Effector memory CD4-positive, alpha-beta T cell (primary cell): ENCODE measurements at regions not wholly inside any gene's neighbourhood (a gene's known extent, or its start where the extent isn't known, plus 50 kb on each side); places are given as distances from the start of the nearest gene placed in this dataset.

Experiments used
- DNase-seq, 3 donors: peaks; one replicate each; pipeline ENCODE4 v3.0.0-alpha.2; 2020
- H3K27ac ChIP-seq: 2 replicates; pipeline ENCODE4 v1.7.0; 2013; ENCODE audit warnings: mild to moderate bottlenecking, low read length, moderate library complexity; ENCODE audit not compliant: insufficient read depth, poor library complexity, severe bottlenecking
- H3K27me3 ChIP-seq: replicated peaks from 2 replicates; pipeline ENCODE4 v1.7.0; 2013; ENCODE audit warnings: mild to moderate bottlenecking, low read length; ENCODE audit not compliant: insufficient read depth, control insufficient read depth, poor library complexity, severe bottlenecking
- H3K36me3 ChIP-seq: 2 replicates; pipeline ENCODE4 v1.7.0; 2013; ENCODE audit warnings: mild to moderate bottlenecking, low read length, moderate library complexity; ENCODE audit not compliant: control insufficient read depth, insufficient read depth
- H3K4me1 ChIP-seq: 2 replicates; pipeline ENCODE4 v1.7.0; 2013; ENCODE audit warnings: low read length, mild to moderate bottlenecking; ENCODE audit not compliant: control insufficient read depth, insufficient read depth, poor library complexity, severe bottlenecking
- H3K4me3 ChIP-seq: 2 replicates; pipeline ENCODE4 v1.7.0; 2013; ENCODE audit warnings: low read length, low read depth, mild to moderate bottlenecking; ENCODE audit not compliant: insufficient read depth, poor library complexity, severe bottlenecking
- H3K9me3 ChIP-seq: 2 replicates; pipeline ENCODE4 v1.7.0; 2013; ENCODE audit warnings: mild to moderate bottlenecking, low read length, moderate library complexity; ENCODE audit not compliant: control insufficient read depth

DNA sequence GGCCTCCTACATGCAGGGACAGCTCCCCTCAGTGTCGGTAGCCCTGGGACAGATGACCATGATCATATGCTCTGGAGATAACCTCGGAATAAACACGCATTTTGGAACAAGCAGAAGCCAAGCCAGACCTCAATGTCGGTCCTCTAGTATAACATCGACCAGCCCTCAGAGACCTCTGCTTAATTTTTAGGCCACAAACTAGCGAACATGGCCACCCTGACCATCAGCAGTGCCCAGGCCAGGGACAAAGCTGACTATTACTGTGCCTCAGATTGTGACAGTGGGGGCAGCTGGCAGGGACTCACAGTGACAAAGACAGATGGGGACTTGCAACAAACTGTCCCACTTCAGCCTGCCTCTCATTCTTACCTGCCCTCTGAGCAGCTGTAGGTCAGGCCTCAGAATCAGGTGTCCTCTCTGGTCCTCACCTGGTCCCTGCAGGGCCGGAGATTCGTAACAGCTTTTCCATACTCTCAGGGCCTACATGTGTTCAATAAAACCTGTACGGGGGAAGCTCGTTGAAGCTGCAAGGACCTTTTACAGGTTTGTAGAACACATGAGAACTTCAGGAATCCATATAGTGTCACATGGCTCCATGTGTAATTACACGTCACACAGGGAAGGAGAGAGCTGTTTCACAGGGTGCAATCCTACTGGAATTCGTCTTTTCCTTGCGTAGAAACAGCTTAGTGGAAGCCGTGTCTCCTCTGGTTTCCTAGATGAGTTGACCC, 72.8 kb upstream of the IGLL5 start:
- no peak overlapping the region for H3K27ac ChIP-seq
- H3K9me3 ChIP-seq: no peaks in the 10 kb centered on the region
- H3K4me3 ChIP-seq: no peak overlapping the region
- H3K4me1 ChIP-seq: peaks cover 58% of the 10 kb centered on the region
- no peak for DNase-seq
- H3K36me3 ChIP-seq: no peaks in the 10 kb centered on the region
- H3K27me3 ChIP-seq: no peaks in the 10 kb centered on the region

DNA sequence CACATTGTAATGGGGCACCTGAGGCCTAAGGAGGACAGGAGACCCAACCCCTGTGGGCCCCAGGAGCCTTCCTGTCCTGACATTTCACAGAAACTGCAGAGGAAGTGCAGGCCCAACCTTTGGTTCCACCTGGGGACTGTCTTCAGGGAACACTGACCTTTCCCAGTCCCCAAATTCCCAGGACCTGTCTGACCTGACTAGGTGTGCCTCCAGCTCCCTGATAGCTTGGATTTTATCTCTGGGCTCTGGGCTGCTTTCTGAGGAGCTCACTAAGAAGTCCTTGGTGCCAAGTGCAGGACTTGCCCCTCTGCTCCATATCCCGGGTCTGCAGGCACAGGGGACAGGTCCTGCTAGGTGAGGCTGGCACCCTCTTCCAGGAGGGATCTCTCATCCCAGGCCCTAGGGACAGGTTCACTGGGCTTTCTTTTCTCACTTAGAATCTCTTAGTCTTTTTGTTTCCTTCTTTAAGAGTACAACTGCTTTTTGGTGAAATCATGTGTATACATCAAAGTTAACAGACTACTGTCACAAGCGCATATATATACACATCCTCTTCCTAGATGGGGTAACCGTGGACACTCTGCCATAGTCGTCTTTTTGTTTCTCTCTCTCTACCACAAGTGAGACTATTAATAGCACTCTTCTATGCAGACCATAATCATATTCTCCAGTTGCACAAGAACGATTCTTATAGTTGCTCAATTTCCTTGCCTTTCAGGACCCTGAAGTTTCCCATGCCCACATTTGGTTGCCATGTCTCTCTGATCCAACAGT, 72.0 kb upstream of the IGLL5 start:
- peaks cover 58% of the 10 kb centered on the region for H3K4me1 ChIP-seq
- DNase-seq: no peak
- no peak overlapping the region for H3K27ac ChIP-seq
- H3K4me3 ChIP-seq: no peak overlapping the region
- H3K27me3 ChIP-seq: no peaks in the 10 kb centered on the region
- no peaks in the 10 kb centered on the region for H3K36me3 ChIP-seq
- no peaks in the 10 kb centered on the region for H3K9me3 ChIP-seq

DNA sequence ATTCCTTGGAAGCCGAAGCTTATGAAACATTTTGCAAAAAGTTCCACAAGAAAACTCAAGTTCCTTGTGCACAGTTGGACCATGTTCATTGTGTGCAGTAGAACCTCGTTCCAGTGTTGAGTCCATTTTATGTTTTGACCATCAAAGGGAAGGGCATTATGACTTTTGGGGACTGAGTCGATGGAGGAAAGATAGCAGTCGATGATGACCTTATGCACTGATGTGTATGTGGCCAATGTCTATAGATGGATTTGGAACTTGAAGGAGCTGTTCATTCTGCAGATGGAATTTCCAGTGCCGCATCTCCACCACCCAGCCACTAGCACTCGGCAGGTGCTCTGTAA, 71.5 kb upstream of the IGLL5 start:
- Histone ChIP-seq H3K27me3 (no peaks in the 10 kb centered on the region), H3K4me3 (no peak overlapping the region), H3K36me3 (no peaks in the 10 kb centered on the region), H3K27ac (no peak overlapping the region), H3K4me1 (peaks cover 56% of the 10 kb centered on the region), H3K9me3 (no peaks in the 10 kb centered on the region)
- DNase-seq: no peak

DNA sequence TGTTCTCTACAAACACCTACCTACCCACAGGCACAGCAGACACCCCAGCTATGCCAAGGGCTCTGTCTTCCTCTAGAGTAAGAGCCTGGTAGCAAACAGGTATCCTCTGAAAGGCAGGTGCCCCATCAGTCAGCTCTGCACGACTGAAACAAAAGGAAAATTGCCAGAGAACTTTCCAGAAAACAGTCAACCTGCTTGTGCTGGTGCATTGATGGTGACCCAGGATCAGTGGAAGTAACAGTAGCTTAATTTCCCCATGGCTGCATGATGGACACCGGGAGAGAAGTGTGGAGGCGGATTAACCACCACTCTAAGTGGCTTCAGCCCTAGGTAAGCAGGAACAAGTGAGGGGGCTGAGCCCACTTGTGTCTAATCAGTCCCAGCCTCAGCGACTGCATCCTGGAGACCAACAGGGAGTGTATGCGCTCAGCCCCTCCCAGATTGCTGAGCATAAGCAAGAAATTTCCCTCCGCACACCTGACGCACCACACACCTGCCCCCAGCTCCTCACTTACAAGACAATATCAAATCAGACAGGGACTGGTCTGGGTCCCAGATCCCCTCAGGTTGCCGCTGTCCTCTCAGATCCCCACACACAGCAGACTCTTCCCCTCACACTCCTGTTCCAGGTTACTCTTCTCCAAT, 70.7 kb upstream of the IGLL5 start:
- Histone ChIP-seq H3K27ac (no peak overlapping the region), H3K4me3 (no peak overlapping the region), H3K4me1 (peaks cover 64% of the 10 kb centered on the region)

DNA sequence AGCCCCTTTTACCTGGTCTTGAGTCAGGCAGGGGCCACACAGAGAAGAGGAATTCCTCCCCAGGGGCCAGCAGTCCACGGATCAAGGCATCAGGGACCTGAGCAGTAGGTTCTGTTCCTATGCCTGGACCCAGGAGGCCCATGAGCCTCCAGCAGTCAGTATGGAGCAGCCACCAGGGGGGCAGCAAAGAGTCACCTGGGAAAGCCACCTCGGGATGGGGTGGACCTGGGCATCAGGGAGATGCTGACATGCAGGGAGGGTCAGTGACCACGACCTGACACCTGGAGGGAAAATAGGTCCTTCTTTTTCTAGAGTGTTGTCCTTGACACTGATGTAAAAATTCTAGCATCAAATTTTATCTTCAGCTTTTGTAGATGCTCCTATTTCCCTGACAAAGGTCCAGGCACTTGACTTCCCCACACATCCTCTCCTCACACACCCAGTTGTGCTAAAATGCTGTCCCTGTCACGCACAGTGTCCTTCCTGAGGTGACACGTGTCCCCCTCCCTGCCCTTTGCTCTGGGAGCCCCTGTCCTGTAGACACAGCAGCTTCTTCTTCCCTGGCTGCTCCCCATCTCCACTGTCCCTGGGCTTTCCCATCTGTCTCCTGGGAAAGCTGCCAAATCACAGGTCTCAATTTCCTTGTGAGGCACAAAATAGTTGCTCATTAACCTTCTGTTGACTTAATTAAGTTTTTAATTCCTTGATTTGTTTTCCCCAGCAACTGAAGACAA, 70.0 kb upstream of the IGLL5 start:
- H3K36me3 ChIP-seq: no peaks in the 10 kb centered on the region
- no peak for DNase-seq
- H3K27ac ChIP-seq: no peak overlapping the region
- H3K9me3 ChIP-seq: no peaks in the 10 kb centered on the region
- peaks cover 71% of the 10 kb centered on the region for H3K4me1 ChIP-seq
- H3K27me3 ChIP-seq: no peaks in the 10 kb centered on the region
- no peak overlapping the region for H3K4me3 ChIP-seq

More for the DNA sequence above, 70.7 kb upstream of the IGLL5 start:
- H3K27me3 ChIP-seq: no peaks in the 10 kb centered on the region
- H3K9me3 ChIP-seq: no peaks in the 10 kb centered on the region
- no peak for DNase-seq
- H3K36me3 ChIP-seq: no peaks in the 10 kb centered on the region

DNA sequence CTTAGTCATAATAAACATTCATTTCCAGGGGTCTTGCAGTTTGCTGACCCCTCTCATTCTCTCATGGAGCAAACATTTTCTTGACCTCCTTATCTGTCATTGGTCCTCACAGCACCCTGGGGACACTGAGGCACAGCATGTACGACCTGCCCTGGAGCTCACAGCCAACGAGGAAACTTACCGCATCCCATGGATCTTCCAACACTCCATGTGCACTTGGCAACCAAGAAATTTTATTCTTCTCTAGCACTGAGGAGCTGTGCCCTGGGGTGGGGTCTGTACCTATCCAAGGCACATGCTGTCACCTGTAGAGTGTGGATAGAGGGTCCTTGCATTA, 69.4 kb upstream of the IGLL5 start:
- Histone ChIP-seq H3K36me3 (no peaks in the 10 kb centered on the region), H3K9me3 (no peaks in the 10 kb centered on the region), H3K27ac (no peak overlapping the region), H3K4me1 (peaks cover 76% of the 10 kb centered on the region), H3K27me3 (no peaks in the 10 kb centered on the region), H3K4me3 (peak overlapping the region; percentile 31)
- no peak for DNase-seq

DNA sequence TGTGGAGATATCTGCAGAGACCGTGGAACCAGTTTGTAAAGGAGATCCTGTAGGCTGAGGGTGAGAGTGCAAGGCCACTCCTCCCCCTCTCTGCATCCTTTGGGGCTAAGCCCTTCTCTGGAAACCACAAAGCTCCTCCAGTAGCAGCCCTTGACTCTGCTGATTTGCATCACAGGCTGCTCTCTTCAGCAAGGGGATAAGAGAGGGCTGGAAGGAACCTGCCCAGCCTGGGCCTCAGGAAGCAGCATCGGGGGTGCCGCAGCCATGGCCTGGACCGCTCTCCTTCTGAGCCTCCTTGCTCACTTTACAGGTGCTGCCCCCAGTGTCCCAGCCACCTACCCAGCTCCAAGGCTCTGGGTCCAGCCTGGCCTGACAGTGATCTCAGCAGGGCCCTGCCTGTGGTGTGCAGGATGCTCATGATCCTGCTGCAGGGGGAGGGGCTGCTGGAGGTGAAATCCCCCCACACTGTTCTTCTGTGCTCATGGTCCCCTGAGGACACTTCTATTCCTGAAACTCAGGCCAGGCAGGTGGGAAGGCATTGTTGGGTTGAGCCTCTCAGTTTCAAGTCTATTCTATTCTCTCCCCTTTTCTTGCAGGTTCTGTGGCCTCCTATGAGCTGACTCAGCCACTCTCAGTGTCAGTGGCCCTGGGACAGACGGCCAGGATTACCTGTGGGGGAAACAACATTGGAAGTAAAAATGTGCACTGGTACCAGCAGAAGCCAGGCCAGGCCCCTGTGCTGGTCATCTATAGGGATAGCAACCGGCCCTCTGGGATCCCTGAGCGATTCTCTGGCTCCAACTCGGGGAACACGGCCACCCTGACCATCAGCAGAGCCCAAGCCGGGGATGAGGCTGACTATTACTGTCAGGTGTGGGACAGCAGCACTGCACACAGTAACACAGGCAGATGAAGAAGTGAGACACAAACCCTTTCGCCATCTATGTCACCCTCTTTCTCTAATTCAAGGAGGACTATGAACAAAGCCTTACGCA, 68.5 kb upstream of the IGLL5 start:
- no peak for DNase-seq
- Histone ChIP-seq H3K27me3 (no peaks in the 10 kb centered on the region), H3K9me3 (no peaks in the 10 kb centered on the region), H3K4me3 (peak overlapping the region; percentile 31), H3K36me3 (no peaks in the 10 kb centered on the region), H3K27ac (peak overlapping the region; percentile 60), H3K4me1 (peaks cover 84% of the 10 kb centered on the region)

DNA sequence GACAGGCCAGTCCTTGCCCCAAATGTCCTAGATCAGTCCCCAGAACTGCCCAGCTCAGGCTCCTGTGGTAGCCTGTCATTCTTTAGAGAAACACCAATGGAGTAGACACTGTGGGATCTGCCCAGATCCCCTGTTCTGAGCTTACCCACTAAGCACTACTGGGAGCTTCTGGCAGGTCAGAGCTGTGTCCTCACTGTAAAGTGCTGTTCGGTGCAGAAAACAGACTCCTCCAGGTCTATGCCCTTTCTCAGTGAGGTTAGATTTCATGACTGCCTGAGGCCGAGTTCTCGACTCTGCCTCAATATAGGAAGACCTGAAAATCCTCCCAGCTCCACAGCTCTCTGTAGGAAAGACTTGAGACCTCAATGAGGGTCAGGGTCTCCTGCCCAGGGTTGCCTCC, 67.5 kb upstream of the IGLL5 start:
- H3K9me3 ChIP-seq: no peaks in the 10 kb centered on the region
- peak overlapping the region; percentile 60 for H3K27ac ChIP-seq
- DNase-seq: no peak
- peak overlapping the region; percentile 31 for H3K4me3 ChIP-seq
- H3K27me3 ChIP-seq: no peaks in the 10 kb centered on the region
- peaks cover 83% of the 10 kb centered on the region for H3K4me1 ChIP-seq
- no peaks in the 10 kb centered on the region for H3K36me3 ChIP-seq

DNA sequence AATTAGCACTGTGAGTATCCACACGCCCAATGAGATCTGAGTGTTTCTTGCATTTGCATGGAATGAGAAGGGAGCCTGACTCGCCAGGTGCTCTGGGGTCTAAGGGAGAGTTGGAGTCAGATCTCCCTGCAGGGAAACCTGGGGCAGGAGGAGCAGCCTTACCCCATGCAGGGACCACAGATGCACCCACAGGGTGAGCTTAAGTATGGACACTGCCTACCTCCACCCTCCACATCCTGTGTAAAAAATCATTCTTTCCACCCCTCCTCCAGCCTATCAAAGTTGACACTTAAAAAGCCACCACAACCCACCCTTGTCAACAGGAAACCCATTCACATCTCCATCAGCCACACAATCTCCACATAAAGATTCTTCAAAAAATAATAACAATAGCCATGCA, 67.0 kb upstream of the IGLL5 start:
- Histone ChIP-seq H3K4me1 (peaks cover 78% of the 10 kb centered on the region), H3K27ac (peak overlapping the region; percentile 60), H3K4me3 (peak overlapping the region; percentile 20), H3K27me3 (no peaks in the 10 kb centered on the region), H3K36me3 (no peaks in the 10 kb centered on the region), H3K9me3 (no peaks in the 10 kb centered on the region)
- no peak for DNase-seq
